HG03342 (cell line): ENCODE measurements at regions not wholly inside any gene's neighbourhood (a gene's known extent, or its start where the extent isn't known, plus 50 kb on each side); places are given as distances from the start of the nearest gene placed in this dataset.
"Not testable (repeated sequence)": the region's sequence is repeated elsewhere in the genome, so short reads cannot be mapped to it uniquely, and the experiment has no call there.

Experiments used
- ATAC-seq: cut with Tn5 transposase; IDR thresholded peaks from one replicate; pipeline ENCODE4 v1.9.1; 2021; ENCODE audit warnings: mild to moderate bottlenecking, moderate library complexity; ENCODE audit not compliant: unreplicated experiment

GRCh38 chr2:67318993-67319481, 78.1 kb upstream of the ETAA1 start:
- no peak for ATAC-seq

GRCh38 chr2:67320861-67321587, 76.1 kb upstream of the ETAA1 start:
- ATAC-seq = no peak

DNA sequence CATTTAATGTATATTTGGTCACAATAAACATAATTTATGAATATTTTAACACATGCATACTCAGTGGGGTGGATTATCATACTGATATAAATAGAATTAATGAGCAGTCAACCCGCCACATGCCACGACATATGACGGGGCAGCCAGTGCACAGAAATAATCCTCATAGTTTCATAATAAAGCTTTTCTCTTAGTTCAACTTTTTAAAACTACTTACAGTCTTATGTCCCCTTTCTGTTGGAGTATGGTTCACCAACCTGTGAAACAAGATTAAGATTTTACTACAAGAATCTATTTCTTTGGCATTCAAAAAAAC, 75.6 kb upstream of the ETAA1 start:
- no peak for ATAC-seq

DNA sequence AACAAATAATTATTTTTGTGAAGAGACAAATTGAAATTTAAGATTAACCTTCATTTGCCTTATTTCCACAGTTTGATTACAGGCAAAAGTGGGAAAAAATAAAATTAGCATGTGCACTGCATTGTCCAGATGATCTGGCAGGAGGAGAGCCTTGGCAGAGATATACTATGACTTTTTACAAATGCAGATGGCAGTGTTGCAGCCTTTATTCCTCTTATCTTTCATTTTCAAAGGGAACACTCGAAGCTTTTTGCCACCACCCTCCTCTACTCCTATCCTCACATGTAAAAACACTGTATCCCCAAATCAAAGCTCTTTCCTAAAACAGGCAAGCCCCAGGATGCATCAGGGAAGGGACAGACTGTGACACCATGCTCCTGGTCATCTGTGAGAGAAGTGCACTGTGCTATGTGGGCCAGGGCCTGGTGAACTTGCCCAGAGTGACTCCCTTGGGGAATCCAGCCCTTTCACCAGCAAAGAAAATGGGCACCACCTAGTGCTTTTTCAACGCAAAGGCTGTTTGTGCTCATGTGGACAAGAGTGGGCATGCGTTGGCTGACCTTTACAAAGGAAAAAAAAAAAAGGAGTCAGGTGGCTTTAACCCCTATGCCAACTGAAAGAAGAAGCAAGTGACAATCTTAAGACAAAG, 74.7 kb upstream of the ETAA1 start:
- no peak for ATAC-seq

GRCh38 chr2:67323209-67323991, 73.7 kb upstream of the ETAA1 start:
- no peak for ATAC-seq

- ATAC-seq = no peak
These were observed 67.6 kb upstream of the ETAA1 start for GRCh38 chr2:67329513-67329912.

- ATAC-seq = no peak
These were observed 67.2 kb upstream of the ETAA1 start for GRCh38 chr2:67329951-67330350.

GRCh38 chr2:67331419-67332086, 65.6 kb upstream of the ETAA1 start:
- ATAC-seq = not testable (repeated sequence)

DNA sequence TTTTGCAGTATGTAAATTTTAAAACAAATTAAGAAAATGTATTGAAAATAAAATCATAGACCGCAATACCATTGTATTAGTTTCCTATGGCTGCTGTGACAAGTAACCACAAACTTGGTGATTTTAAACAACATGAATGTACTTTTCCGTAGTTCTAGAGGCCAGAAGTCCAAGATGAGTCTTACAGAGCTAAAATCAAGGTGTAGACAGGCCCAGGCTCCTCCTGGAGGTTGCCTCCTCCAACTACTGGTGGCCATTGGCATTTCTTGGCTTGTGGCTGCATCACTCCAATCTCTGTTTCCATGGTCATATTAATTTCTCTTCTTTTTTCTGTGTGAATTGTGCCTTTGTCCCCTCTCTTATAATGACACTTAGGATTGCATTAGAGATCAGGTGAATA, 59.2 kb upstream of the ETAA1 start:
- ATAC-seq = no peak

DNA sequence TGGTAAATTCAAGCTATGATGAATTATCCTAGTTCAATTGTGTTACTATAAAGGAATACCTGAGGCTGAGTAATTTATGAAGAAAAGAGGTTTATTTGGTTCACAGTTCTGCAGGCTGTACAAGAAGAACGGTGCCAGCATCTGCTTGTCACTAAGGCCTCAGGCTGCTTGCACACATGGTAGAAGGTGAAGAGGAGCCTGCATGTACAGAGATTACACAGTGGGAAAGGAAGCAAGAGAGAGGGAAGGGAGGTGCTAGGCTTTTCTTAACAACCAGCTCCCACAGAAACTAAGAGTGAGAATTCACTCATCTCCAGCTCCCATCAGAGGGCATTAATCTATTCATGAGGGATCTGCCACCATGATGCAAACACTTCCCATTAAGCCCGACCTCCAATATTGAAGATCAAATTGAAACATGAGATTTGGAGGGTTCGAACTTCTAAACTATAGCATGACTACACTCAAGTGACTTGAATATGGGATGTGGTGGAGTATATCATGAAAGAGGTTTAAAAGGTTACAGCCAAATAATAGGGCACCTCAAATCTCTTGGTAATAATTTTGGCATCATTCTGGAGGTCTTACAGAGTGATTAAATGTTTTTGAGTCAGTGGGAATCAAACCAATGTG, 58.4 kb upstream of the ETAA1 start:
- no peak for ATAC-seq

DNA sequence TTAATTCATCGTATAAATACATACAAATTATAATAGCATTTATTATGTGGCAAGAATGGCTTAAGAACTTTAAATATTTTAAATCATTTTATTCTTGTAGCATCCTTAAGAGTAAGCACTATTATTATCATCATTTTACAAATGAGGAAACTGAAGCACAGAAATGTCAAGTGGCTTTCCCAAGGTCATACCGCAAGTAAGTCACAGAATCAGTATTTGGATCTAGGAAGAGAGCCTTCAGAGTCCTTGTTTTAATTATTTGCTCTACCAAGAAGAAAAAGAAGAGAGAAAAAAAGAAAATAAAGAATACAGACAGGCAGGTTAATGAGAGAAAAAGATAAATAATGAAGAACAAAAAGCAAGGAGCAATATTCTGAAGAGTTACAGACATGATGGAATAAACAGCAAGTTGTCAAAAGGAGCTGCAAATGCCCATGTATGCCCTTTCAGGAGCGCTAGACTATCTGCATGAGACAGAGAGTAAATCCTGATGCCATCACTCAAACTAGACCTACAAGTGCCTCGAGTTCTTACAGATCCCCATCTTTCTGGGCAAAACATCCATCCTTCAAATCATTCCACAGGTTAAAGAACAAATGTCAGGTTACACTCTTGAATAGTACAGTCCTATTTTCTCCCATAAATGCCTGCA, 57.8 kb upstream of the ETAA1 start:
- ATAC-seq = no peak

GRCh38 chr2:67340133-67341011, 56.8 kb upstream of the ETAA1 start:
- ATAC-seq = no peak

DNA sequence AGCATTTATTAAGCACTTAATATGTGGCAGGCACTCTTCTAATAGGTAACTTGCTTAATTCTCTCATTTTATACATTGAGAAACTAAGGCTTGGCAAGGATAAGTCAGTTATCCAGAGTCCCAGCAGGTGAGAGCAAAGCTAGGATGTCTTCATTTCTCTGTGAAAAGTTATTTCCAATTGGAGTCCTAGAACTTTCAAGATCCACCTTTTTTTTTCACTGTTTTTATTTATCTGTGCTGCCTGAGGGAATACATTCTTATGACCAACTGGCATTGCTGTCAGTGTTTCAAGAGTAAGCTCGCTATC, 56.2 kb upstream of the ETAA1 start:
- no peak for ATAC-seq

GRCh38 chr2:67341336-67341735, 55.8 kb upstream of the ETAA1 start:
- no peak for ATAC-seq

GRCh38 chr2:67342394-67342793, 54.7 kb upstream of the ETAA1 start:
- no peak for ATAC-seq

- no peak for ATAC-seq
These were observed 50.3 kb upstream of the ETAA1 start for GRCh38 chr2:67346718-67347407.
